Osteoblast (primary cell): ENCODE measurements at regions not wholly inside any gene's neighbourhood (a gene's known extent, or its start where the extent isn't known, plus 50 kb on each side); places are given as distances from the start of the nearest gene placed in this dataset.

ENCODE experiments used
- DNase-seq: peaks from one replicate; pipeline ENCODE4 v3.0.0; 2011; ENCODE audit warnings: low spot score, mixed read lengths; ENCODE audit not compliant: insufficient read length; ENCODE audit errors: missing footprints
- H2AFZ ChIP-seq: 2 replicates; pipeline ENCODE4 v1.6.0; 2011; ENCODE audit warnings: mild to moderate bottlenecking, low read length
- H3K27ac ChIP-seq: 2 replicates; pipeline ENCODE4 v1.5.1; 2011; ENCODE audit warnings: mild to moderate bottlenecking, low read depth, low read length, moderate library complexity
- H3K27me3 ChIP-seq: 2 replicates; pipeline ENCODE4 v1.6.0; 2012; ENCODE audit warnings: mild to moderate bottlenecking, control low read depth, inconsistent platforms, low read length, moderate library complexity; ENCODE audit not compliant: insufficient read depth
- H3K36me3 ChIP-seq: 2 replicates; pipeline ENCODE4 v1.5.1; 2011; ENCODE audit warnings: mild to moderate bottlenecking, low read length, control low read depth, moderate library complexity; ENCODE audit not compliant: insufficient read depth
- H3K4me1 ChIP-seq: 2 replicates; pipeline ENCODE4 v1.5.1; 2011; ENCODE audit warnings: mild to moderate bottlenecking, low read length, control low read depth, moderate library complexity; ENCODE audit not compliant: insufficient read depth
- H3K4me2 ChIP-seq: 2 replicates; pipeline ENCODE4 v1.6.0; 2011; ENCODE audit warnings: mild to moderate bottlenecking, low read length; ENCODE audit not compliant: insufficient read depth
- H3K4me3 ChIP-seq: fragments of 200-600 bp; sonication (generic); 3 replicates; pipeline ENCODE4 v1.5.1; 2012; ENCODE audit warnings: mild to moderate bottlenecking, low read length, inconsistent platforms; ENCODE audit not compliant: insufficient read depth
- H3K79me2 ChIP-seq: 2 replicates; pipeline ENCODE4 v1.6.0; 2012; ENCODE audit warnings: mild to moderate bottlenecking, low read length, control low read depth, inconsistent platforms; ENCODE audit not compliant: insufficient read depth
- H3K9me3 ChIP-seq: 2 replicates; pipeline ENCODE4 v1.5.1; 2011; ENCODE audit warnings: low read depth, low read length, control low read depth
- H4K20me1 ChIP-seq: 2 replicates; pipeline ENCODE4 v1.6.0; 2012; ENCODE audit warnings: mild to moderate bottlenecking, low read length, control low read depth; ENCODE audit not compliant: insufficient read depth
- TF ChIP-seq, protein P1 (sequence below): IDR thresholded peaks from 2 replicates; pipeline ENCODE4 v1.5.1; 2011; ENCODE audit warnings: mild to moderate bottlenecking, low read depth, low read length, moderate library complexity; ENCODE audit errors: extremely low read depth

DNA sequence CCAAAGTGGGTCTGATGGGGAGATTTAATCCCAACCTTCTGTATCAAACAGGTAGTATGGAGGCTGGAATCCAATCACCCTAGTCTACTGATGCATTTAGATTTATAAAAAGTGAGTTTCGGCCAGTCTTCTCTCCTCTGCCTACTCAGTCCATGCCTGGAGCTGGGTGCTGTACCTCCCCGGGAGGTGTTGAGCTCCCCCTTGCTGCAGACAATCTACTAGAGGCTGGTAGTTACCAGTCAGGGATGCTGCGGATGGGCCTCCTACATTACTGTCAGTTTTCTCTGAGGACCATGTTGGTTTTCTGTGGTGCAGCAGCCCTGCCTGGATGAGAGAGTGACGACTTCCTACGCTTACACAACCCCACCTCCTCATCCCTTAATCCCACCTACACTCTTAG, 118.6 kb upstream of the CELF4 start:
- H3K4me3 ChIP-seq: no peak overlapping the region
- no peak overlapping the region for H2AFZ ChIP-seq
- no peaks in the 10 kb centered on the region for H3K4me1 ChIP-seq
- no peaks in the 10 kb centered on the region for H4K20me1 ChIP-seq
- no peaks in the 10 kb centered on the region for H3K79me2 ChIP-seq
- H3K9me3 ChIP-seq: no peaks in the 10 kb centered on the region
- H3K27ac ChIP-seq: no peak overlapping the region
- H3K4me2 ChIP-seq: no peak overlapping the region
- no peak for DNase-seq
- H3K27me3 ChIP-seq: no peaks in the 10 kb centered on the region
- TF ChIP-seq, protein P1, sequence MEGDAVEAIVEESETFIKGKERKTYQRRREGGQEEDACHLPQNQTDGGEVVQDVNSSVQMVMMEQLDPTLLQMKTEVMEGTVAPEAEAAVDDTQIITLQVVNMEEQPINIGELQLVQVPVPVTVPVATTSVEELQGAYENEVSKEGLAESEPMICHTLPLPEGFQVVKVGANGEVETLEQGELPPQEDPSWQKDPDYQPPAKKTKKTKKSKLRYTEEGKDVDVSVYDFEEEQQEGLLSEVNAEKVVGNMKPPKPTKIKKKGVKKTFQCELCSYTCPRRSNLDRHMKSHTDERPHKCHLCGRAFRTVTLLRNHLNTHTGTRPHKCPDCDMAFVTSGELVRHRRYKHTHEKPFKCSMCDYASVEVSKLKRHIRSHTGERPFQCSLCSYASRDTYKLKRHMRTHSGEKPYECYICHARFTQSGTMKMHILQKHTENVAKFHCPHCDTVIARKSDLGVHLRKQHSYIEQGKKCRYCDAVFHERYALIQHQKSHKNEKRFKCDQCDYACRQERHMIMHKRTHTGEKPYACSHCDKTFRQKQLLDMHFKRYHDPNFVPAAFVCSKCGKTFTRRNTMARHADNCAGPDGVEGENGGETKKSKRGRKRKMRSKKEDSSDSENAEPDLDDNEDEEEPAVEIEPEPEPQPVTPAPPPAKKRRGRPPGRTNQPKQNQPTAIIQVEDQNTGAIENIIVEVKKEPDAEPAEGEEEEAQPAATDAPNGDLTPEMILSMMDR: no peak
- H3K36me3 ChIP-seq: no peaks in the 10 kb centered on the region

DNA sequence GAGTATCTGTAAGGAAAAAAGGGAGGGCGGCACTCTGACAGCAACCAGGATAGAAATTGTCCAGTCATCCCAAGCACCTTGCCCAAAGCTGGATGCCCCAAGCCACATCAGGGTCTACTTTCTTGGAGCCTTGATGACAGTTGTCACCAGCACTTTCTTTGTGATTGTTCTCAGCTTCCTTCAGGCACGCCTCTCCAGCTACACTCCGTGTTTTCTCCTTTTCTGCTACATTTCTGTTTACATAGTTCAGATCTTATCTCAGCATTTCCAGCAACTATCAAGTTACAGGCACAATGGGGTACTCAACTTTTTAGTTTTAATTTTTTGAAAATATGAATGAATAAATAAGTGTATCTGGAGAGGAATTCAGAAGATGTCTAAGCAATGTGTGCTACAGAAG, 115.3 kb upstream of the CELF4 start:
- H3K36me3 ChIP-seq: no peaks in the 10 kb centered on the region
- H2AFZ ChIP-seq: no peak overlapping the region
- H3K27ac ChIP-seq: no peak overlapping the region
- H3K4me1 ChIP-seq: no peaks in the 10 kb centered on the region
- no peak overlapping the region for H3K4me2 ChIP-seq
- H3K27me3 ChIP-seq: no peaks in the 10 kb centered on the region
- H3K4me3 ChIP-seq: no peak overlapping the region
- H3K79me2 ChIP-seq: no peaks in the 10 kb centered on the region
- DNase-seq: no peak
- H3K9me3 ChIP-seq: no peaks in the 10 kb centered on the region
- no peaks in the 10 kb centered on the region for H4K20me1 ChIP-seq
- TF ChIP-seq, protein P1: no peak

DNA sequence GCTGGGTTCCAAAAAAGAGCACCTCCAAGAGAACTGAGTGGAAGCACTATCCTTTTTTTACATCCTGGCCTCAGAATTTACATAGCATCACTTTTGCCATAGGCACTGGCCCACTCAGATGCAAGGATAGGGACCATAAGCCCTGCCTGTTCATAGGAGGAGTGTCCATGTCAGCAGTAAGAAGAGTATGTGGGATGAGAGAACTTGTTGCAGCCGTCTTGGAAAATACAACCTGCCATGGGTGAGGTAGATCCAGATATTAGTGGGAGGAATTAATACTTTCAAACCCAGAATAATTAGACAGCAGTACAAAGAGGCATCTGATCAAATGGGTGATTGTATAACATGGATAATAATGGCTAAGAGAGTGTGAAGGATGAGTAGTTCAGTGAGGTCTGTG, 110.7 kb upstream of the CELF4 start:
- Histone ChIP-seq H3K4me2 (no peak overlapping the region), H3K4me3 (no peak overlapping the region), H3K36me3 (no peaks in the 10 kb centered on the region), H3K4me1 (no peaks in the 10 kb centered on the region), H3K27me3 (no peaks in the 10 kb centered on the region), H4K20me1 (no peaks in the 10 kb centered on the region), H3K27ac (no peak overlapping the region), H2AFZ (no peak overlapping the region), H3K9me3 (no peaks in the 10 kb centered on the region), H3K79me2 (no peaks in the 10 kb centered on the region)
- TF ChIP-seq, protein P1: no peak
- no peak for DNase-seq

DNA sequence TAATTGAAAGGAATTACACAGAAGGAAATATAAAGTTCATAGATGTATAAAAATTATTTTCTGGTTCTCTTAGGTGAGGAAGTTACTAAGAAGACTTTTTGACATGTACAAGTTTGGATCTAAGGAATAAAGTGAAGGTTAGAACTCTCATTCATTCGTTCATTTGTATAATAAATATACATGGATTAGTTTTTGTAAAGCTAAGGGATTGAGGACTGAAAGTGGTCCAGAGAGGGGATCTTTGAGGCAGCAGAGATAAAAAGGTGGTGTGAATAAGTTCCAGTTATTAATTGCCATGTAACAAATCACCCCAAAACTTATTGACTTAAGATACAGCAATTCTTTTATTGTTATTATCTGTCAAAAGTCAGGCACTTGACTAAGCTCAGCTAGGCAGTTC, 110.1 kb upstream of the CELF4 start:
- Histone ChIP-seq H2AFZ (no peak overlapping the region), H3K4me2 (no peak overlapping the region), H3K4me3 (no peak overlapping the region), H3K36me3 (no peaks in the 10 kb centered on the region), H3K79me2 (no peaks in the 10 kb centered on the region), H3K27ac (no peak overlapping the region), H3K4me1 (no peaks in the 10 kb centered on the region), H3K9me3 (no peaks in the 10 kb centered on the region), H4K20me1 (no peaks in the 10 kb centered on the region), H3K27me3 (no peaks in the 10 kb centered on the region)
- no peak for DNase-seq
- TF ChIP-seq, protein P1: no peak
